MCF 10A (cell line): ENCODE measurements at regions not wholly inside any gene's neighbourhood (a gene's known extent, or its start where the extent isn't known, plus 50 kb on each side); places are given as distances from the start of the nearest gene placed in this dataset.

Source experiments
- BruUV-seq: library from RNA; stranded (reverse); fragments of 400-500 nt; replicated peaks from 2 replicates; lab custom pipeline; 2021; lab: Mats Ljungman, UMichigan
- CTCF ChIA-PET: fragments of 300-600 bp; sonication (Branson Sonifier 250); formaldehyde crosslinking; extraction: SDS; loops from one replicate; lab custom pipeline; 2021; ENCODE audit warnings: antibody characterized with exemption, inconsistent platforms; lab: Yijun Ruan, JAX
- POLR2A ChIA-PET: fragments of 300-600, 350-650 bp; sonication (Branson Sonifier 250); formaldehyde crosslinking; extraction: SDS; loops from one replicate; lab custom pipeline; 2020; ENCODE audit warnings: antibody characterized with exemption, inconsistent platforms; lab: Yijun Ruan, JAX
- DNase-seq: peaks from one replicate; pipeline ENCODE4 v3.0.0-alpha.2; 2018; ENCODE audit not compliant: unreplicated experiment
- H3K27ac Mint-ChIP-seq: one replicate; pipeline ENCODE4 v1.8.0; 2022; ENCODE audit warnings: mild to moderate bottlenecking, low read depth, mixed read lengths; ENCODE audit not compliant: unreplicated experiment
- H3K27me3 Mint-ChIP-seq: one replicate; pipeline ENCODE4 v1.8.0; 2022; ENCODE audit warnings: mixed read lengths; ENCODE audit not compliant: insufficient read depth, unreplicated experiment
- H3K36me3 Mint-ChIP-seq: one replicate; pipeline ENCODE4 v1.8.0; 2022; ENCODE audit warnings: mild to moderate bottlenecking, moderate library complexity, mixed read lengths; ENCODE audit not compliant: insufficient read depth, unreplicated experiment
- H3K4me1 Mint-ChIP-seq: one replicate; pipeline ENCODE4 v1.8.0; 2022; ENCODE audit warnings: mixed read lengths; ENCODE audit not compliant: insufficient read depth, unreplicated experiment
- H3K4me3 Mint-ChIP-seq: one replicate; pipeline ENCODE4 v1.8.0; 2022; ENCODE audit warnings: mild to moderate bottlenecking, moderate library complexity, mixed read lengths; ENCODE audit not compliant: unreplicated experiment
- H3K9me3 Mint-ChIP-seq: one replicate; pipeline ENCODE4 v1.8.0; 2022; ENCODE audit warnings: mixed read lengths; ENCODE audit not compliant: unreplicated experiment
- CTCF ChIP-seq: fragments of 200-600 bp; IDR thresholded peaks from one replicate; pipeline ENCODE4 v1.8.0; 2022; ENCODE audit warnings: antibody characterized with exemption, mild to moderate bottlenecking; ENCODE audit not compliant: unreplicated experiment
- intact Hi-C: fragments of 100-400 bp; cut with micrococcal nuclease; formaldehyde crosslinking; loops from 2 replicates; pipeline ENCODE4 v1.14.1; 2022

DNA sequence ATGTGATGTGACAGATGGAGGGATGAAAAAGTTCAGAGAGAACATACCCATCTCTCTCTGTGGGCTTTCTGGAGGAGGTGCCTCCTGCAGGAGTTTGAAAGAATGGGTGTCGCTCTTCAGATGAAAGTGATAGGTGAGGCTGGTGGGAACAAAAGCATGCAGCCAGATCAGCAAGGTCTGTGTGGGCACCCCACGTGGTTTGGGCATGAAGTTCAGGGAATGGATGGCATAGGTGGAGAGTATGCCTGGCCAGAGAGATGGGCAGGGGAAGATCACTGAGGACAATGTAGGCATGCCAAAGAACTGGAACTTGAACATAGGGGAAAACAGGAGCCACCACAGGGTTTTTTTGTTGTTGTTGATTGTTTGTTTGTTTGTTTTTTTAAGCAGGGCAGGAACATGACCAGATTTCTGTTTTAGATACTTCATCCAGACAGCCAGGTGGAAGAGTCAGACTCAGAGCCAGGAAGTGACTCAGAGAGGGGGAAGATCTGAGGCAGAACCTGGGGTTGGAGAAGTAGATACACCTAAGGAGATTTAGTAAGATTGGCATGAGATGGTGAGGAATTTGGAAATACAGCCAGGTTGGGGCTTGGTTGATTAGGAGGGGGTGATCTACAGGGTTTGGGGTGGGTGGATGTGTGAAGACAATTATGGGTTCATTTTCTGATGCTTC is 64.8 kb upstream of the CLSTN2 start:
- intact Hi-C loops = no loop called here
- ChIA-PET CTCF (interaction anchor here (1.6 kb wide), 1 partner anchor 10 kb away, joined by 3 read pairs; no protein-coding TSS in a partner anchor), POLR2A (no interaction called here)
- Mint-ChIP-seq H3K27ac (no peak overlapping the region), H3K27me3 (no peaks in the 10 kb centered on the region), H3K9me3 (peaks cover 7% of the 10 kb centered on the region), H3K4me3 (no peak overlapping the region), H3K4me1 (peaks cover 7% of the 10 kb centered on the region), H3K36me3 (no peaks in the 10 kb centered on the region)
- no peak for TF ChIP-seq CTCF
- DNase-seq = peak; percentile 16
- BruUV-seq = no TSS peak

DNA sequence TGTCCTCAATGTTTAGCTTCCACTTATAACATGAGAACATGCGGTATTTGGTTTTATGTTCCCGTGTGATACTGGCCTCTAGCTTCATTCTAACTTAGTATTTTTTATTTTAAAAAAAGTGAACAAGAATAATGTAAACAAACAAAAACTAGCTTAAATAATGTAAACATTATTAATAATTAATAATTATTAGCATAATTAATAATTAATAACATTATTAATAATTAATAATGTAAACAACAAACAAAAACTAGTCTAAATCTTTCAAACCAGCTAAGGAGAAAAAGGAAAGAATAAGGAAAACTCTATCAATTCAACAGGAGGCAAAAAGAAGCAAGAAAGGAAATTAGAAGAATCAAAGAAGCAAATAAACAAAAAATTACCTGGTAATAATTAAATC is 66.2 kb upstream of the CLSTN2 start:
- H3K9me3 Mint-ChIP-seq = peaks cover 7% of the 10 kb centered on the region
- DNase-seq = no peak
- H3K27me3 Mint-ChIP-seq = no peaks in the 10 kb centered on the region
- BruUV-seq = no TSS peak
- no peaks in the 10 kb centered on the region for H3K36me3 Mint-ChIP-seq
- no peak overlapping the region for H3K4me3 Mint-ChIP-seq
- no peak for TF ChIP-seq CTCF
- intact Hi-C loops = no loop called here
- H3K27ac Mint-ChIP-seq = no peak overlapping the region
- ChIA-PET CTCF (interaction anchor here (0.5 to 1.6 kb wide), 4 partner anchors 9 to 706 kb away, joined by 3 read pairs; no protein-coding TSS in a partner anchor), POLR2A (no interaction called here)
- peaks cover 7% of the 10 kb centered on the region for H3K4me1 Mint-ChIP-seq

DNA sequence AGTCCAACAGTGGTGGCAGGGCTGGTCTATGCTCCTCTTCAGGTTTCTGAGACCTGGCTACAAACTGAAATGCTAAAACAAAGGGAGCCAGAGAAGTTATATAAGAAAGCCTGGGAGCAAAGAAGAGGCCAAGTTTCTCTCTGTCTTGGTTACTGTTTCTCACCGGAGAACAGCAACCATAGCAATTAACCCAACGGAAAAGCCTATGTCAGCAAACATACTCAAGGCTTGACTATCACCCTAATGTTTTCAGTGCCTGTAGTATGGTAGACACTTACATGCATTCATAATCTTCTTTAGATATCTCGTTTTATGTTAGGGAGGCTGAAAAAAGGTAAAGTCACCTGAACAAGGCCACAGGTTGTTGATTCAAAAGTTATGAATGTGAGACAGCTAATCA is 86.3 kb upstream of the CLSTN2 start:
- no peak for TF ChIP-seq CTCF
- BruUV-seq = no TSS peak
- Mint-ChIP-seq H3K4me1 (no peaks in the 10 kb centered on the region), H3K9me3 (peaks cover 32% of the 10 kb centered on the region), H3K27ac (no peak overlapping the region), H3K4me3 (no peak overlapping the region), H3K27me3 (no peaks in the 10 kb centered on the region), H3K36me3 (no peaks in the 10 kb centered on the region)
- ChIA-PET CTCF (no interaction called here), POLR2A (no interaction called here)
- DNase-seq = no peak
- intact Hi-C loops = no loop called here

- ChIA-PET POLR2A (interaction anchor here (0.6 kb wide), 1 partner anchor 10 kb away, joined by 3 read pairs; no protein-coding TSS in a partner anchor), CTCF (interaction anchor here (0.6 kb wide), 1 partner anchor 32 kb away, joined by 4 read pairs; no protein-coding TSS in a partner anchor)
- DNase-seq = no peak
- Mint-ChIP-seq H3K27me3 (no peaks in the 10 kb centered on the region), H3K27ac (no peak overlapping the region), H3K4me1 (no peaks in the 10 kb centered on the region), H3K9me3 (peaks cover 13% of the 10 kb centered on the region), H3K4me3 (no peak overlapping the region), H3K36me3 (no peaks in the 10 kb centered on the region)
- intact Hi-C loops = no loop called here
- no peak for TF ChIP-seq CTCF
- BruUV-seq = no TSS peak
These were observed 88.3 kb upstream of the CLSTN2 start for GRCh38 chr3:139846729-139847128.
